Osteocyte (in vitro differentiated cells): ENCODE measurements at regions not wholly inside any gene's neighbourhood (a gene's known extent, or its start where the extent isn't known, plus 50 kb on each side); places are given as distances from the start of the nearest gene placed in this dataset.

Source experiments
- DNase-seq: peaks from one replicate; pipeline ENCODE4 v3.0.0; 2021; ENCODE audit warnings: mixed read lengths; ENCODE audit not compliant: unreplicated experiment; ENCODE audit errors: extremely low spot score
- H3K27ac Mint-ChIP-seq: one replicate; pipeline ENCODE4 v1.8.0; 2021; ENCODE audit warnings: mild to moderate bottlenecking, mixed read lengths; ENCODE audit not compliant: unreplicated experiment
- H3K27me3 Mint-ChIP-seq: one replicate; pipeline ENCODE4 v1.8.0; 2021; ENCODE audit warnings: mixed read lengths; ENCODE audit not compliant: unreplicated experiment
- H3K36me3 Mint-ChIP-seq: one replicate; pipeline ENCODE4 v1.8.0; 2021; ENCODE audit warnings: mixed read lengths; ENCODE audit not compliant: unreplicated experiment
- H3K4me1 Mint-ChIP-seq: one replicate; pipeline ENCODE4 v1.8.0; 2021; ENCODE audit warnings: mixed read lengths; ENCODE audit not compliant: unreplicated experiment
- H3K4me3 Mint-ChIP-seq: one replicate; pipeline ENCODE4 v1.8.0; 2021; ENCODE audit warnings: mild to moderate bottlenecking, moderate library complexity, mixed read lengths; ENCODE audit not compliant: unreplicated experiment
- H3K9me3 Mint-ChIP-seq: one replicate; pipeline ENCODE4 v1.8.0; 2021; ENCODE audit warnings: mixed read lengths; ENCODE audit not compliant: unreplicated experiment
- TF ChIP-seq, protein P1 (sequence below): fragments of 200-600 bp; sonication (generic); IDR thresholded peaks from 2 replicates; pipeline ENCODE4 v1.5.0; 2021; ENCODE audit warnings: antibody characterized with exemption, mild to moderate bottlenecking, moderate library complexity

DNA sequence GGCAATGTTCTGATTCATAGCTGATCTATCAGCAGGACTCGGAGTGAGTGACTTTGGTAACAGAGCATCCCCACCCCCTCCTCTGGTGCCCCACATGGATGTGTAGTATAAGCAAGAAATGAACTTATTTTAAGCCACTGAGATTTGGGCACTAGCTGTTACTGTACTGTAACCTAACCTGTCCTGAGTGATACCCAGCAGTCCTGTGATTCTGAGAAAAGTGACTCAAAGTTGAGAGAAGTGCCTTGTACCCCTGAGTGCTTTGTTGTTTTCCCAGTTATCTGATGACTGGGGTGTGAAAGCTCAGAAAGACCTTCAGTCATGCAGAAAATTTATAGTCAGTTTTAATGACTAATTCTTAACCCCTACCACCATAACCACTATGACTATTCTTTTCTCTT is 439.9 kb upstream of the RBMS3 start:
- no peak for DNase-seq
- Mint-ChIP-seq H3K36me3 (no peaks in the 10 kb centered on the region), H3K27me3 (peaks cover 20% of the 10 kb centered on the region), H3K4me3 (no peak overlapping the region), H3K9me3 (no peaks in the 10 kb centered on the region), H3K4me1 (peaks cover 4% of the 10 kb centered on the region), H3K27ac (no peak overlapping the region)
- TF ChIP-seq, protein P1, sequence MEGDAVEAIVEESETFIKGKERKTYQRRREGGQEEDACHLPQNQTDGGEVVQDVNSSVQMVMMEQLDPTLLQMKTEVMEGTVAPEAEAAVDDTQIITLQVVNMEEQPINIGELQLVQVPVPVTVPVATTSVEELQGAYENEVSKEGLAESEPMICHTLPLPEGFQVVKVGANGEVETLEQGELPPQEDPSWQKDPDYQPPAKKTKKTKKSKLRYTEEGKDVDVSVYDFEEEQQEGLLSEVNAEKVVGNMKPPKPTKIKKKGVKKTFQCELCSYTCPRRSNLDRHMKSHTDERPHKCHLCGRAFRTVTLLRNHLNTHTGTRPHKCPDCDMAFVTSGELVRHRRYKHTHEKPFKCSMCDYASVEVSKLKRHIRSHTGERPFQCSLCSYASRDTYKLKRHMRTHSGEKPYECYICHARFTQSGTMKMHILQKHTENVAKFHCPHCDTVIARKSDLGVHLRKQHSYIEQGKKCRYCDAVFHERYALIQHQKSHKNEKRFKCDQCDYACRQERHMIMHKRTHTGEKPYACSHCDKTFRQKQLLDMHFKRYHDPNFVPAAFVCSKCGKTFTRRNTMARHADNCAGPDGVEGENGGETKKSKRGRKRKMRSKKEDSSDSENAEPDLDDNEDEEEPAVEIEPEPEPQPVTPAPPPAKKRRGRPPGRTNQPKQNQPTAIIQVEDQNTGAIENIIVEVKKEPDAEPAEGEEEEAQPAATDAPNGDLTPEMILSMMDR = no peak

DNA sequence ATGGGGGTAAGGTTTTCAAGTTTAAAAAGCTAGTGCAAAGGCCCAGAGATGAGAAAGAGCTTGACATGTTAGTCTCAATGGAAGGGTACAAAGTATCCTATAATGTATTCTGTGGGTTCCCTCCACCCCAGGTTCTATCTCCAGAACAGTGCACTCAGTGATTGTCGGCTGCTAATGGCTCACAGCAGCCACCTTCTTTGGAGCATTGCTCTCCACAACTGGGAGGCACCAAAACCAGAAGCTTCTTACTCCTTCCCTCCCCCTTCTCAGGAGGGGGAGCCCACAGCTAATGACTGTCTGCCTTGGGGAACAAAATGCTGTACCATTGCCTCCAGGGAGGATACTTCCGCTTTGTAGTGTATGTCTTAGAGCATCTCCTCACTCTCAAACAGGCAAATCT is 439.4 kb upstream of the RBMS3 start:
- Mint-ChIP-seq H3K36me3 (no peaks in the 10 kb centered on the region), H3K27ac (no peak overlapping the region), H3K4me3 (no peak overlapping the region), H3K4me1 (peaks cover 1% of the 10 kb centered on the region), H3K9me3 (no peaks in the 10 kb centered on the region), H3K27me3 (peaks cover 17% of the 10 kb centered on the region)
- no peak for DNase-seq
- TF ChIP-seq, protein P1 = no peak

DNA sequence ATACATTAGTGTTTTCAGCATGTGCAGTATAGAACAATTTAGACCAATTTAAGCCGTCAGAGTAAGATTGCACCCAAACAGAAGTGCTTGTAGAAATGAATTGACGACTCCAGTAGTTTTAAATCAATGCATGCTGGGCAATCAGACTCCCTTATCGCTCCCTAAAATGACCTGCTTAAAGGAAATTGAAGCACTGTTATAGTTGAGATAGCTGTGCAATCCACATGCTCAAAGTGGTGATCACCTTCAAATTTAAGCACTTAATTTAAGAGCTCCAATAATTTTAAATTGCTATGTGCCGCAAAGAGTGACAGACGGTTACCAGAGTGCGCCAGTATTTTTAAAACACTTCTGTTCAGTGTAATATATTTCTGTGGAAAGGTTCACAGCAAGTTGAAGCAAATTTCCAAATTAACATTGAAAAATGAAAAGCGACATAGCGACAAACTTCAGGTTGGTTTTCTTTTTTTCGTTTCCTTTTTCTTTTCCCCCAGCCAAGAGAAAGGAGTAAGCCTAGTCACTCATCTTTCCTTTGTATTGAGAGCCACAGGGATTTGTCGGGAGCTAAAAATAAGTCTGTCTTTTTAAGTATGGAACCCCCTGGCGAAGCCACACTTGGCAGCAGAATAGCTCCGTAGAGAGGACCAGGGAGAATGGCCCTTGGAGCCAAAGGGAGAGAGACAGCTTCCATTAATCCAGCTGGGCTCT is 436.4 kb upstream of the RBMS3 start:
- Mint-ChIP-seq H3K9me3 (no peaks in the 10 kb centered on the region), H3K27me3 (peaks cover 12% of the 10 kb centered on the region), H3K4me3 (no peak overlapping the region), H3K27ac (no peak overlapping the region), H3K36me3 (no peaks in the 10 kb centered on the region), H3K4me1 (no peaks in the 10 kb centered on the region)
- DNase-seq = no peak
- TF ChIP-seq, protein P1 = no peak

DNA sequence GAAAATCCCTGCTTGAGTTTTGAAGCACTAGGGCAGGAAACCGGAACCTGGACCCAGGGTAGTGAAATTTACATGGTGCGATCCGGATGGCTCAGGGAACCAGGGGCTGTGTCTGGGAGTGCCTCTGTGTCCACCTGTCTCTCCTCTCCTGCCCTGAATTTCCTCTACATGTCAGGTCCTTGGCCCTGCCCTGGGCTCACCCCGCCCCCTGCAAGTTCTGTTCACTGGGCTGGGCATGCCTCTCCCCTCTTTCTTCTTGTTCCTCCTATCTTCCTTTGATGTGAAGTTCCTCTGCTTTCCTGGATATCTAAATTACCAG is 435.9 kb upstream of the RBMS3 start:
- H3K27ac Mint-ChIP-seq = no peak overlapping the region
- no peaks in the 10 kb centered on the region for H3K4me1 Mint-ChIP-seq
- H3K9me3 Mint-ChIP-seq = no peaks in the 10 kb centered on the region
- H3K4me3 Mint-ChIP-seq = no peak overlapping the region
- TF ChIP-seq, protein P1 = no peak
- no peak for DNase-seq
- H3K36me3 Mint-ChIP-seq = no peaks in the 10 kb centered on the region
- peaks cover 12% of the 10 kb centered on the region for H3K27me3 Mint-ChIP-seq

DNA sequence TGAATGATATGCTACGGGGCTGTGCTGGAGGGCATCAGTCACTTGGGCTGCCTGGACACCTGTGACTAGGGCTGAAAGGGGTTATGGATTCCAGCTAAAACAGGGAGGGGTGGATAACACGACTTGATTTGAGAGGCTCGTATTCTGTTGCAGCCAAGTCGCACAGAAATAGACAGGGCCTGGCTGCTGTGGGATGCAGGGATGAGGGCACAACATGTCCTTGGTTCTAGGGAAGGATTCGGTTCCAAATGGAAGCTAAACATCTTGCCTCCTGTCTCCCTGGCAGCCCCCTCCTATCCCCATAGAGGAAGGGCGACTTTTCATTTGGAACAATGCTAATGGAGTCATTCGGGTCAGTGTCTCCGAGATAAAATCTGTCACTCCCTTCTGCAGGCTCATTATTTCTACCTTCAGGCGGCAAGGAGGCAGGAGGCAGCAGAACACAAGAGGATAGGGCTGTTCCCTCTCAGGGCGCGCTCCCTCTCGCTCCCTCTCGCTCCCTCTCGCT is 433.8 kb upstream of the RBMS3 start:
- peaks cover 12% of the 10 kb centered on the region for H3K27me3 Mint-ChIP-seq
- no peaks in the 10 kb centered on the region for H3K9me3 Mint-ChIP-seq
- no peaks in the 10 kb centered on the region for H3K4me1 Mint-ChIP-seq
- H3K4me3 Mint-ChIP-seq = no peak overlapping the region
- DNase-seq = no peak
- TF ChIP-seq, protein P1 = no peak
- no peak overlapping the region for H3K27ac Mint-ChIP-seq
- no peaks in the 10 kb centered on the region for H3K36me3 Mint-ChIP-seq
